Caco-2 (cell line): ENCODE measurements at regions not wholly inside any gene's neighbourhood (a gene's known extent, or its start where the extent isn't known, plus 50 kb on each side); places are given as distances from the start of the nearest gene placed in this dataset.

ENCODE experiments used
- BruUV-seq: library from RNA; stranded (reverse); fragments of 400-500 nt; replicated peaks from 2 replicates; lab custom pipeline; 2021; lab: Mats Ljungman, UMichigan
- CTCF ChIA-PET: fragments of 300-600 bp; sonication (Branson Sonifier 250); formaldehyde crosslinking; loops from one replicate; lab custom pipeline; 2022; ENCODE audit warnings: antibody characterized with exemption; lab: Charles Lee
- POLR2A ChIA-PET: fragments of 300-600 bp; sonication (Branson Sonifier 250); formaldehyde crosslinking; loops from one replicate; lab custom pipeline; 2022; ENCODE audit warnings: antibody characterized with exemption; lab: Charles Lee
- DNase-seq, 2 experiments: peaks; one replicate each; pipeline versions ENCODE4 v3.0.0 to v3.0.0-alpha.2; 2020 to 2022
- H3K27me3 ChIP-seq: replicated peaks from 2 replicates; pipeline ENCODE4 v1.6.0; 2011; ENCODE audit warnings: low read length; ENCODE audit not compliant: control insufficient read depth, insufficient read depth
- H3K36me3 ChIP-seq: 2 replicates; pipeline ENCODE4 v1.5.1; 2011; ENCODE audit warnings: low read length; ENCODE audit not compliant: control insufficient read depth, insufficient read depth
- H3K4me1 ChIP-seq: fragments of 250-450 bp; sonication (Bioruptor Pico); 2 replicates; pipeline ENCODE4 v1.5.1; 2020; ENCODE audit warnings: mild to moderate bottlenecking
- H3K4me3 ChIP-seq: 2 replicates; pipeline ENCODE4 v1.5.1; 2011; ENCODE audit warnings: low read depth, mild to moderate bottlenecking, control low read depth, low read length
- H3K9me3 ChIP-seq: fragments of 250-450 bp; sonication (Bioruptor Pico); 2 replicates; pipeline ENCODE4 v1.5.1; 2020; ENCODE audit warnings: mild to moderate bottlenecking, moderate library complexity
- H3K27ac Mint-ChIP-seq: one replicate; pipeline ENCODE4 v1.8.0; 2022; ENCODE audit warnings: mixed read lengths; ENCODE audit not compliant: unreplicated experiment
- H3K27me3 Mint-ChIP-seq: one replicate; pipeline ENCODE4 v1.8.0; 2022; ENCODE audit warnings: mixed read lengths; ENCODE audit not compliant: insufficient read depth, unreplicated experiment
- H3K36me3 Mint-ChIP-seq: one replicate; pipeline ENCODE4 v1.8.0; 2022; ENCODE audit warnings: mild to moderate bottlenecking, mixed read lengths; ENCODE audit not compliant: insufficient read depth, unreplicated experiment
- H3K4me1 Mint-ChIP-seq: one replicate; pipeline ENCODE4 v1.8.0; 2022; ENCODE audit warnings: low read depth, mixed read lengths; ENCODE audit not compliant: unreplicated experiment
- H3K4me3 Mint-ChIP-seq: one replicate; pipeline ENCODE4 v1.8.0; 2022; ENCODE audit warnings: mild to moderate bottlenecking, moderate library complexity, mixed read lengths; ENCODE audit not compliant: unreplicated experiment
- H3K9me3 Mint-ChIP-seq: one replicate; pipeline ENCODE4 v1.8.0; 2022; ENCODE audit warnings: mixed read lengths; ENCODE audit not compliant: unreplicated experiment
- intact Hi-C: fragments of 100-400 bp; cut with micrococcal nuclease; formaldehyde crosslinking; loops from one replicate; pipeline ENCODE4 v1.10.0; 2022; ENCODE audit not compliant: unreplicated experiment
- TF ChIP-seq, protein P1 (sequence below), 2 experiments: fragments of 200-600 bp in 1 of 2; IDR thresholded peaks; 1 replicate in 1 of 2; 2 replicates in 1 of 2; pipeline versions ENCODE4 v1.5.1 to v1.8.0; 2011 to 2022; ENCODE audit warnings: antibody characterized with exemption in 1 of 2, control low read depth in 1 of 2, inconsistent platforms in 1 of 2, low read depth in 1 of 2, low read length in 1 of 2, mild to moderate bottlenecking in 1 of 2, moderate library complexity in 1 of 2; ENCODE audit not compliant: insufficient read depth in 1 of 2, severe bottlenecking in 1 of 2, unreplicated experiment in 1 of 2

DNA sequence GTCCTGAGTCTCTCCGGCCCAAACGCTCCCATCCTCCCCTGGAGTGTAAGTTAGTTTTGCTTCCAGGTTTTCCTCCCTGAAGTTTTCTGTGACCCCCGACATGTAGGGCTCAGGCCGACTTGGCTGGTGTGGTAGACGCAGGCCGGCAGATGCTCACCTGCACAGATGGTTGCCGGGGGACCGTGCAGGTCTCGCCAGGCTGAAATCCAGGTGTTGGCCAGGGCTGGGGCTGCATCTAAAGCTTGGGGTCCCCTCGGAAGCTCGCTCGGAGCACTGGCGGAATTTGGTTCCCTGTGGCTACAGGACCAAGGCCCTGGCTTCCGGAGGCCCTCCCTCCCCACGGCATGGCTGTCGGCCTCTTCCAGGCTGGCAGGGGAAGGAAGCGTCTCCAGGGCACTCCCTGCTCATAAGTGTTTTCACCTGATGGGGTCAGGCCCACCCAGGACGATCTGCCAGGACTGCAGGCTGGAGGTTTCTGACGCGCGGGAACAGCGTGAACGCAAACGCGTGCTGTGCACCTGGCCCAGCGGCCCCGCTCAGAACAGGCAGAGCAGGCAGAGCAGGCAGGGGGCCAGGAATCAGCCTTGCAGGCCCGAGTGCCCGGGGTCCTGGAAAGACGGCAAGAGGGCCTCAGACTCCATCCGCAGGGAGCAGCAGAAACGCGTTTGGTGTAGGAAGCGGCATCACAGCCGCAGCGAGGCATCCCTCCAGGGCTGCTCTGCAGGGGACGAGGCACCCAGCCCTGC lies 258.2 kb downstream of the BRD1 start:
- Histone ChIP-seq H3K36me3 (no peaks in the 10 kb centered on the region), H3K9me3 (no peaks in the 10 kb centered on the region), H3K4me3 (no peak overlapping the region), H3K27me3 (no peaks in the 10 kb centered on the region), H3K4me1 (no peaks in the 10 kb centered on the region)
- intact Hi-C loops = no loop called here
- peak in 1 of 2 experiments; percentile 22 for DNase-seq
- Mint-ChIP-seq H3K4me1 (no peaks in the 10 kb centered on the region), H3K27ac (no peak overlapping the region), H3K36me3 (no peaks in the 10 kb centered on the region), H3K9me3 (no peaks in the 10 kb centered on the region), H3K27me3 (peaks cover 4% of the 10 kb centered on the region), H3K4me3 (no peak overlapping the region)
- TF ChIP-seq, protein P1, sequence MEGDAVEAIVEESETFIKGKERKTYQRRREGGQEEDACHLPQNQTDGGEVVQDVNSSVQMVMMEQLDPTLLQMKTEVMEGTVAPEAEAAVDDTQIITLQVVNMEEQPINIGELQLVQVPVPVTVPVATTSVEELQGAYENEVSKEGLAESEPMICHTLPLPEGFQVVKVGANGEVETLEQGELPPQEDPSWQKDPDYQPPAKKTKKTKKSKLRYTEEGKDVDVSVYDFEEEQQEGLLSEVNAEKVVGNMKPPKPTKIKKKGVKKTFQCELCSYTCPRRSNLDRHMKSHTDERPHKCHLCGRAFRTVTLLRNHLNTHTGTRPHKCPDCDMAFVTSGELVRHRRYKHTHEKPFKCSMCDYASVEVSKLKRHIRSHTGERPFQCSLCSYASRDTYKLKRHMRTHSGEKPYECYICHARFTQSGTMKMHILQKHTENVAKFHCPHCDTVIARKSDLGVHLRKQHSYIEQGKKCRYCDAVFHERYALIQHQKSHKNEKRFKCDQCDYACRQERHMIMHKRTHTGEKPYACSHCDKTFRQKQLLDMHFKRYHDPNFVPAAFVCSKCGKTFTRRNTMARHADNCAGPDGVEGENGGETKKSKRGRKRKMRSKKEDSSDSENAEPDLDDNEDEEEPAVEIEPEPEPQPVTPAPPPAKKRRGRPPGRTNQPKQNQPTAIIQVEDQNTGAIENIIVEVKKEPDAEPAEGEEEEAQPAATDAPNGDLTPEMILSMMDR (IDR thresholded peaks at IDR 0.05; ENCODE audit: insufficient read depth in 1 of 2, low read depth in 1 of 2, low read length in 1 of 2, severe bottlenecking in 1 of 2, unreplicated experiment in 1 of 2) = no peak
- no TSS peak for BruUV-seq
- POLR2A ChIA-PET = no interaction called here
- CTCF ChIA-PET = no interaction called here

DNA sequence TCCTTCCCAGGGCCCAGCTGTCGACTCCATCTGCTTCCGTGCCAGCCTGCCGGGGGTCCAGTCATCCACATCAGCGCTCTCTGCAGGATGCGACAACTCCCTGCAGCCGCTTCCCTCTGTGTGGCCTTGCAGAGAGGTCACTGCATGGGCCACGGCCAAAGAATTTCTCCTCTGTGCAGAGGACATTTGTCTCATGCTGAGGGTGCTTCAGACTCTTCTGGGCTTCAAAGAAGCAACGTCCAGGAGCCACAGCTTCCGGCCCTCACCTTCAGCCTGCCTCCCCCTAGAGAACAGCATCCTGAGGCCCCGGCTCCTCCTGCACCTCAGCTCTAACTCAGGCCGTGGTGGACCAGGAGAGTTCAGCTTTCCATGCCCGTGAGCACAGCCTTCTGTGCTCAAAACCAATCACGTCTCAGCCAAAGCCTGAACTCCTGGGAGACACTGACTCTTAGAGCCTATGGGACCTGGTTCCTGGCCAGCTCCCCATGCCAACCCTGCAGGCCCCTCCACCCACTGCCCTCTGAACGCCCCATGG lies 258.9 kb downstream of the BRD1 start:
- no peaks in the 10 kb centered on the region for H3K4me1 ChIP-seq
- CTCF ChIA-PET = no interaction called here
- no peaks in the 10 kb centered on the region for H3K9me3 ChIP-seq
- no peak overlapping the region for H3K4me3 Mint-ChIP-seq
- no peaks in the 10 kb centered on the region for H3K36me3 ChIP-seq
- no peak overlapping the region for H3K27ac Mint-ChIP-seq
- POLR2A ChIA-PET = no interaction called here
- no TSS peak for BruUV-seq
- H3K4me1 Mint-ChIP-seq = no peaks in the 10 kb centered on the region
- intact Hi-C loops = no loop called here
- peak in 1 of 2 experiments; percentile 23 for DNase-seq
- H3K36me3 Mint-ChIP-seq = no peaks in the 10 kb centered on the region
- H3K9me3 Mint-ChIP-seq = no peaks in the 10 kb centered on the region
- H3K4me3 ChIP-seq = no peak overlapping the region
- peaks cover 4% of the 10 kb centered on the region for H3K27me3 Mint-ChIP-seq
- no peaks in the 10 kb centered on the region for H3K27me3 ChIP-seq
- TF ChIP-seq, protein P1 (IDR thresholded peaks at IDR 0.05; ENCODE audit: insufficient read depth in 1 of 2, low read depth in 1 of 2, low read length in 1 of 2, severe bottlenecking in 1 of 2, unreplicated experiment in 1 of 2) = no peak

DNA sequence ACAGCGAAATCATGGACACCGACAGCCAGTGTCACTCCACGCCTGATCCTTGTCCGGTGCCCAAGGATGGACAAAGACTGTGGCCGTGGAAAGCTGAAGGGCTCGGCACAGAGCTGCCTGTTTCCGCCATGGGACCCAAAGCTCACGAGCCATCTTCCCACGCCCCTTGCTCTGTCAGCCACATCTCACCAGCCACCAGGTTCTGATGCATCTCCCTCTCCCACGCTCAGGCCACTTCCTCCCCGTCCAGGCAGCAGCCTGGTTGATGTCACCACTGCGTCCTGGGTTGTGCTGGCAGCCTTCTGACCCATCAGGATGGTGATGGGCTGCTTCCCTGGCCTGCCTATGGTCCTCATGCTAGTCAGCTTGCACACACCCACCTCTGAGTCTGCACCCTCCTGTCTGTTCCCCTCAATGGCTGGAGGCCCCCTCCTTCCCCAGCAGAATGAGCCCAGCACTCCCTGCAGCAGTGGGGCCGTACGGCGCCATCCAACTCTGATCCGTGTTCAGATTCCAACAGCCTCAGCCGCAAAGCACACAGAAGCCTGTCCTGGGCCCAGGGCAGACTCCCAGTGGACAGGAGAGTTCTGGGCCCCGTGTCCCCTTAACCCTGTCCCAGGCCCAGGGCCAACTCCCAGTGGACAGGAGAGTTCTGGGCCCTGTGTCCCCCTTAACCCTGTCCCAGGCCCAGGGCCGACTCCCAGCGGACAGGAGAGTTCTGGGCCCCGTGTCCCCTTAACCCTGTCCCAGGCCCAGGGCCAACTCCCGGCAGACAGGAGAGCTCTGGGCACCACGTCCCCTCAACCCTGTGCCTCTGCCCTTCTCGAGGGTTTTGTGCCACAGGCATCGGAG lies 259.5 kb downstream of the BRD1 start:
- H3K36me3 ChIP-seq = no peaks in the 10 kb centered on the region
- H3K36me3 Mint-ChIP-seq = no peaks in the 10 kb centered on the region
- no peaks in the 10 kb centered on the region for H3K4me1 ChIP-seq
- no peaks in the 10 kb centered on the region for H3K9me3 Mint-ChIP-seq
- TF ChIP-seq, protein P1 (IDR thresholded peaks at IDR 0.05; ENCODE audit: insufficient read depth in 1 of 2, low read depth in 1 of 2, low read length in 1 of 2, severe bottlenecking in 1 of 2, unreplicated experiment in 1 of 2) = no peak
- DNase-seq = no peak
- intact Hi-C loops = no loop called here
- no peaks in the 10 kb centered on the region for H3K27me3 ChIP-seq
- H3K4me3 ChIP-seq = no peak overlapping the region
- no peak overlapping the region for H3K4me3 Mint-ChIP-seq
- H3K9me3 ChIP-seq = no peaks in the 10 kb centered on the region
- H3K4me1 Mint-ChIP-seq = no peaks in the 10 kb centered on the region
- BruUV-seq = no TSS peak
- POLR2A ChIA-PET = no interaction called here
- CTCF ChIA-PET = no interaction called here
- peaks cover 4% of the 10 kb centered on the region for H3K27me3 Mint-ChIP-seq
- H3K27ac Mint-ChIP-seq = no peak overlapping the region
